Stimulated activated CD8-positive, alpha-beta memory T cell treated with anti-CD3 and anti-CD28 coated beads, Interleukin-15, amount 100 ng/mL, for 4 hours (primary cell): ENCODE measurements at regions not wholly inside any gene's neighbourhood (a gene's known extent, or its start where the extent isn't known, plus 50 kb on each side); places are given as distances from the start of the nearest gene placed in this dataset.
"Not testable (repeated sequence)": the region's sequence is repeated elsewhere in the genome, so short reads cannot be mapped to it uniquely, and the experiment has no call there.

ENCODE experiments used
- DNase-seq, 2 donors: peaks; one replicate each; pipeline ENCODE4 v3.0.0-alpha.2; 2020; ENCODE audit warnings: low read depth in 2 of 2

DNA sequence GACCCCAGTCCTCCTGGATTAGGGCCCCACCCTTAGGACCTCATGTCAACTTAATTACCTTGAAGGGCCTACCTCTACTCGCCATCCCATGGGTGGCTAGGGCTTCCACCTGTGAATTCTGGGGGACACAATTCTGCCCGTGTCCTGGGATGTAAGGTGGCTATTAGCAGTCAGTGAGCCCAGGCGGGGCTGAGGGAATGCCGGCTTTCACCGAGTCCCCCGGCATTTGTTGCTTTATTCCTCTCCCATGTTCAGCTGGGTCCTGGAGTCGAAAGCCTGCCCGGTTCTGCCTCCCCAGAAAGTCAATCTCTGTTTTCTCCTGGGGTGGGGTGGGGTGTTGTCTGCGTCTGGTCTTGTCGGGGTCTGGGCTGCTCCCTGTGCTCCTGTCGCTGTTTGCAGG, 125.6 kb downstream of the GLRX3 start:
- no peak for DNase-seq

DNA sequence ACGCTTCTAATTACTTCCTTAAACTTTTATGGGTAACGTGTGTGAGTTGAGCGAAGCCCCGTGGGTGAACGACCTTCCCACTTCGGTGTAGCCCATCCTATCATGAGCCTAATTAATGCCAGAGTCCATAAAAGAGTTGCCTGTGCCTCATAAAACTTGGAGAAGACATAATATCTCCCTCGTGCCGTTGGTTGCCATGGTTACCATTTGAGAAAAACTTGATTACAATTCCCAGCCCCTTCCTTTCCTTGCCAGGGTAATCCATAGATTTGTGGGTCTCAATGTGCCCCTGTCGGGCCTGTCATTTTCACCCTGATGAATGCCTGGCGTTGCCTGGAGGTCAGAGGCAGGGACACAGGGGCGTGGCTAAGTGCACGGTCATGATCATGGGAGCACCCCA, 127.1 kb downstream of the GLRX3 start:
- DNase-seq, result no peak

DNA sequence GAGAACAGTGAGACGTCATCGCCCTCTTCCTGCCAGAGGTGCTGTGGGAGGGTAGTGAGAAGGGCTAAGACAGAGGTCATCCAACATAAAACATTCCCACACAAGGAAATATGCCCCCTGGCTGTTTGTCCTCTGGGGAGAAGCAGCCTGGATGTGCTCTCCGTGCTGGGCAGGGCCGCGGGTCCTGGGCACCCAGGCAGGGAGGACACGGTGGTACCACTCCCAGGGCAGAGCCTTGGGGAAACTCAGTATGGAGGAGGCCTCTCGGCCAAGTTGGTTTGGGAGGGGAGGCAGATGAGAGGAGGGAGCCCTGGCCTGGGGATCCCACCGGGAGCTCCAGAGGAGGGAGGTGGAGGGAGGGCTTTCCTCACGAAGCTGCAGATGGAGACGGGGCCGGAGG, 129.4 kb downstream of the GLRX3 start:
- no peak for DNase-seq

DNA sequence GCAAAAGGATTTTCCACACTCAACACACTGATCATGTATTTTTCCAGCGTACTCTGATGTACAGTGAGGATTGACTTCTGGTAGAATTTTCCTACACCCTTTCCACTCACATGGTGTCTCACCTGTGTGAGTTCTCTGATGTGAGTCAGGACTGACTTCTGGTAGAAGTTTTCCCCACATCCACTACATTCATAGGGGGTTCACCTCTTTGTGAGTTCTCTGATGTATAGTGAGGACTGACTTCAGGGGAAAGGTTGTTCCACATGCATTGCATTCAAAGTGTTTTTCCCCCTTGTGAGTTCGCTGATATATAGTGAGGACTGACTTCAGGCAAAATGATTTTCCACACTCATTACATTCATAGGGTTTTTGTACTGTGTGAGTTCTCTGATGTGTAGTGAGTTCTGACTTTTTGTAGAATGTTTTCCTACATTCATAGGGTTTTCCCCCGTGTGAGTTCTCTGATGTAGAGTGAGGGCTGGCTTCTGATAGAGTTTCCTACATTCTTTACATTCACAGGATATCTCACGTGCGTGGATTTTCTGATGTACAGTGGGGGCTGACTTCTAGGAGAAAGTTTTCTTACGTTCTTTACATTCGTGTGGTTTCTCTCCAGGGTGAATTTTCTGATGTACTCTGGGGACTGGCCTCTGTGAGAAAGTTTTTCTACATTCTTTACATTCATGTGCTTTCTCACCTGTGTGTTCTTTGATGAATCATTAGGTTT, 146.5 kb downstream of the GLRX3 start:
- no peak for DNase-seq

DNA sequence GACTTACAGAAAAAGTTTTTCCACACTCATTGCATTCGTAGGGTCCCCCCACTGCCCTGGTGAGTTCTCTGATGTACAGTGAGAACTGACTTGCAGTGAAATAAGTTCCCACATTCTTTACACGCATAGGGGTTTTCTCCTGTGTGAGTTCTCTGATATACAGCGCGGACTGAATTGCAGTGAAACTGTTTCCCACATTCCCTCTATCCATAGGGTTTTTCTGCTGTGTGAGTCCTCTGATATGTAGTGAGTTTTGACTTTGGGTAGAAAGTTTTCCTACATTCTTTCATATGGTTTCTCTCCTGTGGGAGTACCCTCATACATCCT, 147.0 kb downstream of the GLRX3 start:
- DNase-seq, result no peak

DNA sequence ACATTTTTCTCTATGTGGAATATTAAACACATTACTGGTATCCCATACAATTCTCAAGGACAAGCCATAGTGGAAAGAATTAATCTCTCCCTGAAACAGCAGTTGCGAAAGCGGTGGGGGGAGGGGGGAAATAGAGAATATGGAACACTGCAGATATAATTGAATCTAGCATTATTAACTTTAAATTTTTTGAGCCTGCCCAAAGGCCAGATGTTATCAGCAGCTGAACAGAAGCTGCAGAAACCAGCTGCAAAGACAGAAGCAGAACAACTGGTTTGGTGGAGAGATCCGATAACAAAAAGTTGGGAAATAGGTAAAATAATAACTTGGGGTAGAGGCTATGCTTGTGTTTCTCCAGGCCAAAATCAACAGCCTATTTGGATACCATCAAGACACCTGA, 159.6 kb downstream of the GLRX3 start:
- DNase-seq, result not testable (repeated sequence)

DNA sequence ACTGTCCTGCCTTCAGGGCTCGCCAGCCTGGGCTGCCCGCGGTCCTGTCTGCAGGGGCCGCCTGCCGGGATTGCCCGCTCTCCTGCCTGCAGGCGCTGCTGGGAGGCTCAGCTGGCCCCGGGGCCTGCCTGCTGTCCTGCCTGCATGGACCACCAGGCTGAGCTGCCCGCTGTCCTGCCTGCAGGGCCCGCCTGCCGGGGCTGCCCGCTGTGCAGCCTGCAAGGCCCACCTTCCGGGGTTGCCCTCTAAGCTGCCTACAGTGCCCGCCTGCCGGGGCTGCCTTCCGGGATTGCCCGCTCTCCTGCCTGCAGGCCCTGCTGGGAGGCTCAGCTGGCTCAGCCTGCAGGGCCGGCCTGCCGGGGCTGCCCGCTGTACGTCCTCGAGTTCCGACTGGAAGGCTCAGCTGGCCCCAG, 164.4 kb downstream of the GLRX3 start:
- DNase-seq, result peak; percentile 5 to 15

DNA sequence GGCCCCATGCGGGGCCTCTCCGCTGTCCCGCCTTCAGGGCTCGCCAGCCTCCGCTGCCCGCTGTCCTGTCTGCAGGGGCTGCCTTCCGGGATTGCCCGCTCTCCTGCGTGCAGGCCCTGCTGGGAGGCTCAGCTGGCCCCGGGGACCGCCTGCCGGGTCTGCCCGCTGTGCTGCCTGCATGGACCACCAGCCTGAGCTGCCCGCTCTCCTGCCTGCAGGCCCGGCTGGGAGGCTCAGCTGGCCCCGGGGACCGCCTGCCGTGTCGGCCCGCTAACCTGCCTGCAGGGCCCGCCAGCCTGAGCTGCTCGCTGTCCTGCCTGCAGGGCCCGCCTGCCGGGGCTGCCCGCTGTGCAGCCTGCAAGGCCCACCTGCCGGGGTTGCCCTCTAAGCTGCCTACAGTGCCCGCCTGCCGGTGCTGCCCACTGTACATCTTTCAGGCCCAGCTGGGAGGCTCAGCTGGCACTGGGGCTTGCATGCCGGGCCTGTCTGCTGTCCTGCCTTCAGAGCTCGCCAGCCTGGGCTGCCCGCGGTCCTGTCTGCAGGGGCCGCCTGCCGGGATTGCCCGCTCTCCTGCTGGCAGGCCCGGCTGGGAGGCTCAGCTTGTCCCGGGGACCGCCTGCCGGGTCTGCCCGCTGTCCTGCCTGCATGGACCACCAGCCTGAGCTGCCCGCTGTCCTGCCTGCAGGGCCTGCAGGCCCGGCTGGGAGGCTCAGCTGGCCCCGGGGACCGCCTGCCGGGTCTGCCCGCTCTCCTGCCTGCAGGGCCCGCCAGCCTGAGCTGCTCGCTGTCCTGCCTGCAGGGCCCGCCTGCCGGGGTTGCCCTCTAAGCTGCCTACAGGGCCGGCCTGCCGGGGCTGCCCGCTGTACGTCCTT, 165.1 kb downstream of the GLRX3 start:
- DNase-seq, result peak; percentile 8 to 51

DNA sequence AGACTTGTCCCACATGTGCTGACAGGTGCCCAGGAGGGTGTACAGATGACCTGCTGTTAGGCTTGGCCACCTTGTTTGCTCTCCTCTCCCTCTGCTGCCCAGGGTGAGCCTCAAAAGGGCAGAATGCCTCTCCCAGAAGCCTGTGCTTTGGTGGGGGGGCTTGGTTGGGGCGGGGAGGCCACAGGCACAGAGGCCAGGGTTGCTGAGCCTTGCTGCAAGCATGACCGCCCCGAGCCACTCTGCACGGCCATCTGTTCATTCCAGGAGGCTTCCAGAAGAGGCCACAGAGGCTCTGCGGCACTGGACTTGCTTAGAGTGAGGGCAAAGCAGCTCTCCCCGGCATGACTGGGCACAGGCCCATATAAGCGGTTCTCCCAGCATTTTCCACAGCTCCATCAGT, 190.8 kb downstream of the GLRX3 start:
- no peak for DNase-seq

DNA sequence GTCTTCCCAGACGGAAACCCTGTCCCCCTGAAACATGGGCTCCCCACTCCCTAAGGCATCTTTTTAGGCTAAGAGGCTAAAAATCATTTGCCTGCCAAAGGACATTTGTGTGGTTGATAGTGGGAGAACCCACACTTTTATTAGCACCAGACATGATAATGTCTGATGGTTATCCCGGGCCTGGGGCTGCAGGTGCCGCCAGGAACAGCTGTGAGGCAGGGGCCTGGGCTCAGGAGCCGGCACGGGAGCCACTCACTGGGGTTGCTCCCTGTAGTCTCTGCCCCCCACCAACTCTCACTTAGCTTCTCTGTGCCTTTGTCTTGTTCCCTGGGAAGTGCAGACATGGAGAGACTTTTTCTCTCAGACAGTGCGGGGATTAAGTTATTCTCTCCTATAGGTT, 193.6 kb downstream of the GLRX3 start:
- no peak for DNase-seq

DNA sequence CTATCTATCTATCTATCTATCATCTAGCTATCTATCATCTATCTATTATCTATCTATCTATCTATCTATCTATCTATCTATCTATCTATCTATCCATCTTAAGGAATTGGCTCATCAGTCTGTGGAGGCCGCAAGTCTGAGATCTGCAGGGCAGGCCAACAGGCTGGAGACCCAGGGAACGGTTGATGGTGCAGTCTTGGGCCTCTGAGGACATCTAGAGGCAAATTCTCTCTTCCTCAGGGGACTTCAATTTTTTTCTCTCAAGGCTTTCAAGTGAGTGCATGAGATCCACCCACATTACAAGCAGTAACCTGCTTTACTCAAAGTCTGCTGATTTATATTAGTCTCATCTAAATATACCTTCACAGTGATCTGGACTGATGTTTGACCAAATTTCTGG, 197.0 kb downstream of the GLRX3 start:
- DNase-seq, result no peak

DNA sequence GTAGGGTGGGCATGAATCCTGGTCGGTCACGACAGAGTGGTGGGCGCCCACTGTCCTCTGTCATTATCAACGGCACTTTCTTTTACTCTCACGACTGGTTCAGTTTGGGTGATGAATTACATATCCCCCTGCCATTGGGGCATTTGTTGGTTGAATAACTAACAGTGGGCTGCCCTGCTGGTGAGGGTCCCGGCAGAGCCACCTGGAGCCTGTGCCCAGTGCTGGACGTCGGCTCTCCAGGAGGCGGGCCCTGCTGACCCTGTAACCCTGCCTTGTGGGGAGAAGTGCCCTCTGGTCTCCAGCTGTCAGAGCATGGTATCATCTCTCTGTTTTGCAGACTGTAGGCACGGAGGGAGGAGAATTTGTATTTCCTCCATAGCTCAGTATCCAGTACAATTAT, 199.1 kb downstream of the GLRX3 start:
- DNase-seq, result no peak

DNA sequence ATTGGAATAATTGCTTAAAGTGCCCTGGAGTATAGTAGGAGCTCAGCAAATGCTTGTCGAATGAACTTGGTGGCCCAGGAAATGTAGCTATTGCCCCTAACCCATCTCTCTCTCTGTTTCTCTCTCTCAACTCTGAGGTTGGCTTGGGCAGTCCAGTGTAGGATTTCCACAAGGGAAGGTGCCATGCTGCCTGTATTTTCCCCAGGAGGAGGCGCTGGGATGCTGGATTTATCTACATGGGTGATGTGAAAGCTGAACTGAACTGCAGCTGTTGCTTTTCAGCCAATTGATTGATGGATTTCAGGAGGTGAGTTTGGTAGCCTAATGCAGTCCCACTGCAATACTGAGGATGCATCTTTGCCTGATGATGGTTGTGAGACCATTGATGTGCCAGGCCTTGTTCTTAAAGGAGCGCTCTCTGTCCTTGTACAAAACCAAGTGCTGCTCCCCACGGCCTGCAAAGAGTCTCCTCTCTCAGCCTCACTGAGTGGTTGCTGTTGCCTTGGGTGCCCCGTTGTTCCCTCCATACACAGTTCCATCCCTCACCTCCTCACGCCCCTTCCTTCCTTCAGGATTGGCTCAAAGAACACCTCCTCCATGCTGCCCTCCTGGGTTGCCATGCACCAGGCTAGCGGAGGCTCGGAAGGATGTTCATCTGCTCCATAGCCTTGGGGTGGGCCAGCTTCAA, 200.6 kb downstream of the GLRX3 start:
- no peak for DNase-seq

DNA sequence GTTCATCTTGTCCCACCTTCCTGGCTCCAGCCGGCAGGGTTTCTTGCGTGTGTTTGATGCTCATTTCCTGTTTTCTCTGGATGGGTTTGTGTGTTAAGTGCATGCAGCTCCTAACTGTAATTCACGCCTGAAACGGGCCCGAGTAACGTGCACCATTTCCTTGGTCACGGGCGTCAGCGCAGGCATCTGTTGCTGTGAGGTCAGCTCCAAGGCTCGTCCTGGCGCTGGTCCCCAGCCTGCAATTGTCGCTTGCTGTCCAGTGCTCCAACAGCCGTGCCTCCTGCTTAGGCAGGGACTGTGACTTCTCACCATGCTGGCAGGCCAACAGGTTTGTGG, 201.1 kb downstream of the GLRX3 start:
- DNase-seq, result no peak

DNA sequence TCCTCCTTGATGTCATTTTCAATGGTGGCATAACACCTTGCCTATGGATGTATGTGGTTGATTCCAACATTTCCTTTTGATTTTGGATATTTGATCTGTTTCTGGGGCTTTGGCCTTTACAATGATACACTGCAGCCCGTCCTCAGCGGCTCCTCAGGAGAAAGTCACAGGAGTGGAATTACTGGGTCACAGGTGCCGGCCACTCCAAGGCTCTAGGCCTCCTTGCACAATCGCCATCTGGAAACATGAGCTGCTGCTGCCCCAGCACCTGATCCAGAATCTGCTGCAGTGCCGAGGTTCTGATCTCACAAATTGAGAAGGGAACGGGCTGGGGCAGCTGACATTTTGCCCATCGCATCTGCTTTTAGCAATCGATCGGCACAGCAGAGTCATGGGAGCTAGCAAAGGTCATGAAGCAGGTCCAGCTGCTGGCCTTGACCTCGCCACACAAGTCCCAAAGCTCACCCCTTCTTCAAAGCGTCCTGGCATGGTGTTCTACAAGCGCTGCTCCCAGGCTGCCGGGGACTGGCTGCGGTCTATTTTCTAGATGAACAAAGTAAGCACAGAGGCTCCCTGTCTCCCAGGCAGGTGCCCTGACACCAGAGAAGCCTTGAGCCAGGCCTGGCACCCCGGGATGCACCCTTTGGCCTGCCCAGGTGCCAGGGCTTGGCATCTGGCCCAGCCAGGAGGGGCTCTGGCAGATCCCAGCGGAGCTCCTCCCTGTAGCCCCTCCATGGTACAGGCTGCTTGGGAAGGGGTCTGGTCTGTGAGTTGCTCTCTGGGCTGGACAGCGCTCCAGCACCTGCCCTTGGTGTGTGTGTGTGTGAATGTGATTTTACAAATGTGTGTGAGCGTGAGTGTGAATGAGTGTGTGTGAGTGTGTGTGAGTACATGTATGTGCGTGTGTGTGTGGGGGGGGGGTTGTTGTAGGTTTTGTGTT, 201.8 kb downstream of the GLRX3 start:
- DNase-seq, result no peak

DNA sequence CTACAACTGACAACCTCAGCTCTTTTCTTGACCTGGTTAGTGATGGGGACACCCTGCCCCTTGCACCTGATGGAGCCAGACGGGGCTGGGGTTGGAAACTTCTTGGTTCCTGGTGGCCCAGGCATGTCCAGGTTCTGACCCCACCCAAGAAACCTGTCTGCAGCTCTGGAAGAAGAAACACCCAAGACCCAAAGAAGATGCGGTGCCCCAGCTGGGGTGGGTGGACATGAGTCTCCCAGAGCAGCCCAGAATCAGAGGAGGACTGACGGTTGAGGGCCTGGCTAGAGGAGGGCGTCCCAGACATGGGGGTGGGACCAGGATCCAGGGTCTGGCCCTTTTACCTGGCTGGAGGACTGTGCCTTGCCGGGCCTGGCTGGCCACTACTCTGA, 202.4 kb downstream of the GLRX3 start:
- DNase-seq, result no peak

DNA sequence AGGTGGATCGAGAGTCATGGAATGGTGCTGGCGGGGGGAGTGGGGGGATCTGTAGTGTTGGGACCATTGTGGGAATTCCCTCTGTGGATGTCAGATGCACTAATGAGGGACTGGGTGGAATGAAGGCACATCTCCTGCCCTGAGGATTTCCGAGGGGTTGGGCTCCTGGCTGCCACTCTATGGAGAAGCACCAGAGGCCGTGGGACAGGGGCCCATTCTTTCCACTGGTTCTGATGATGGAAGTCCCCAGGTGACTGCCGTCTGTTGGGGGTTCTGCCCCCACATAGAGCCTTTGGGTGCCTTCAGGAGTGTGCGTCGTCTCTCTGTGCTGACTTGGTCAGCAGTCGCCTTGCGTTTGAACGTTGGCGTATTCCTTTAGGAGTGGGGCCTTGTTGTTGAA, 202.9 kb downstream of the GLRX3 start:
- no peak for DNase-seq

DNA sequence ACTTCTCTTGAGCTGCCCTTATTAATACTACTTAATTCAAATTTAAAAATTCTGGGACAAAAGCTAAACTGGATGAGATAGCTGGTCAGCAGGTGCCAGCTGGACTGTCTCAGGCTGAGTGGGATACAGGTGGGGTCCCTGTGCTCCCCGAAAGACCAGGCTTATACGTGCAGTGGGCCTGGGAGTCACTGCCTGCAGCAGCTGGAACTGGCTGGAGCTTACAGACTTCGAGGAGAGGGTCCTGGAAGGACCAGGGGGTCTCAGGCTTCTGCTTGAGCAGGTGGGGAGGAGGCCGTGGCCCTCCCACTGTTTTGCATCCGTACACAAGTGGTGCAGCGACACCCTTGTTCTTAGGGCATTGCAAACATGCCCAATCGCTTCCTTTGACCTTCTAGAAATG, 203.7 kb downstream of the GLRX3 start:
- no peak for DNase-seq

DNA sequence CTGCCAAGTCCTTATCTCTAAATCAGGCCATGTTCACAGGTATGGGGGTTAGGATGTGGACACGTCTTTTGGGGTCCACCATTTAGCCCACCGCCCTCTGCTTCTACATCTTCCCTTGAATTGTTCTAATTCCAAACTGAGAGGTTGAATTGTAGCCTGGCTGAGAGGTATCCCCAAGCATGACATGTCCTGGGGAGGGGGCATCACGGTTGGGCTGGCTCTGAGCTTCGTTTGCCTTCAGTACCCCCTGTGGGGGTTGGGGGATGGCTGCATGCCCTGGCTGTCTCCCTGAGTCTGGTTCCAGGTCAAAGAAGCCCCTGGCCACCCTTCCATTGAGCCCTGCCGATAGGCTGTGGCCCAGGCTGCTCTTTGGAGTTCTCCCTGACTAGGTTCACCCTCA, 204.6 kb downstream of the GLRX3 start:
- no peak for DNase-seq

DNA sequence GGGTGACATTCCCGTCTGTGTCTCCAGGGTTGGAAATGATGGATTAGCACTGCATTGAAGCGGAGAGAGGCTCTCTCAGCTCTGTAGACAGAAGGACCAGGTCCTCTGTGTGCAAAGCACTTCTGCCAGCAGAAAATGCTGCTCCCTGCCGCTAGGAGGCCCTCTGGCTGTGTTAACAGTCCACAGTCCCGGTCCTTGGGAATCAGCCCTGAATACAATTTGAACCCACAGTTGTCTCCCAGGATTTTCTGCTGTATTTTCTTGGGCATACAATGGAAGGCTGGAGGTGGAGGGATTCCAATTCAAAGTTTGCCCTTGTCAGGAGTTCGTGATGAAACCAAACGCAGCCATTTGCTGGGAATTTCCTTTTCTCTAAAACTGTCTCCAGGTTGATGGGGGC, 205.2 kb downstream of the GLRX3 start:
- no peak for DNase-seq

DNA sequence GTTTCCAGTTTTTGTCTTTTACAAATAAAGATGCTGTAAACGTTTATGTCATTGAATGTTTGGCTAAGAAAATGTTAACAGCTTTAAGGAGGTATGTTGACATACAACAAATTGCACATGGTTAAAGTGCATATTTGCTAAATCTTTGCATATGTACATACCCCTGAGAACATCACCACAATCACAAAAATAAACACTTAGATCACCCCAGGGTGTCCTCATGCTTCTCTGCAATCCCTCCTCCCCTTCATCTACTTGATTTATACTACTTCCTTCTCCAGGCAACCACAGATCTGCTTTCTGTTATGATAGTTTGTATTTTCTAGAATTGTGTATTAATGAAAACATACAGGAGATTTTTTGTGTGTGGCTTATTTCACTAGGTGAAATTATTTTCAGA, 209.5 kb downstream of the GLRX3 start:
- no peak for DNase-seq

DNA sequence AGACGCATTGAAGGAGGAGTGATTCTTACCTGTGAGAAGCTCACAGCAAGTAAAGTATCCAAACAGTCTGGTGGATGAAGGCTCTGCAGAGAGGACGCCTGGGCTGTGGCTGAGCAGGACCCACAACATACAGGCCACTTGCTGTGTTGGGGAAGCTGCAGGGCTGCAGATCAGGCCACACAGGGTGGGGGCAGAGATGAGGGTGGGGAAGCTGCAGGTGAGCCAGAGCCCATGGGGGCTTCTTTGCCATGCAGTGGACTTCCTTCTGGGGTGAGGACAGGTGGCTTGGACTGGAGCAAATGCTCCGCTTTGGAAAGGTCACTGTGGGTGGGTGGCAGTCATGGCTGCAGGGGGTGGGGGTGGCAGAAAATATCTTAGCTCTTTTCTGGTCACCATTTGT, 214.8 kb downstream of the GLRX3 start:
- no peak for DNase-seq
